ENCODE measurements at regions not wholly inside any gene's neighbourhood (a gene's known extent, or its start where the extent isn't known, plus 50 kb on each side); places are given as distances from the start of the nearest gene placed in this dataset.
A peak's percentile ranks its signal among the peaks of the same experiment; 100 is the strongest.
"Not testable (repeated sequence)": the region's sequence is repeated elsewhere in the genome, so short reads cannot be mapped to it uniquely, and the experiment has no call there.

GRCh38 chr2:87458938-87459337 lies 288.9 kb upstream of the PLGLB2 start:
- DNase-seq (ENCODE audit: low spot score); in situ Hi-C loops (cut with MboI; ENCODE audit: low pct_unique_long_range_greater_than_20kb, low sequenced_read_pairs, unreplicated experiment): not testable (repeated sequence)

GRCh38 chr2:87460104-87460503 lies 287.8 kb upstream of the PLGLB2 start:
- DNase-seq (ENCODE audit: low spot score); in situ Hi-C loops (cut with MboI; ENCODE audit: low pct_unique_long_range_greater_than_20kb, low sequenced_read_pairs, unreplicated experiment): not testable (repeated sequence)

GRCh38 chr2:87460662-87461061 lies 287.2 kb upstream of the PLGLB2 start:
- in situ Hi-C loops (cut with MboI; ENCODE audit: low pct_unique_long_range_greater_than_20kb, low sequenced_read_pairs, unreplicated experiment); DNase-seq (ENCODE audit: low spot score): not testable (repeated sequence)

- DNase-seq (ENCODE audit: low spot score); in situ Hi-C loops (cut with MboI; ENCODE audit: low pct_unique_long_range_greater_than_20kb, low sequenced_read_pairs, unreplicated experiment): not testable (repeated sequence)
These were observed 286.2 kb upstream of the PLGLB2 start for GRCh38 chr2:87461671-87462070.

GRCh38 chr2:87464219-87464618 lies 283.7 kb upstream of the PLGLB2 start:
- in situ Hi-C loops (cut with MboI; ENCODE audit: low pct_unique_long_range_greater_than_20kb, low sequenced_read_pairs, unreplicated experiment); DNase-seq (ENCODE audit: low spot score): not testable (repeated sequence)

GRCh38 chr2:87465730-87466129 lies 282.2 kb upstream of the PLGLB2 start:
- in situ Hi-C loops (cut with MboI; ENCODE audit: low pct_unique_long_range_greater_than_20kb, low sequenced_read_pairs, unreplicated experiment); DNase-seq (ENCODE audit: low spot score): not testable (repeated sequence)

GRCh38 chr2:87466591-87467120 lies 281.2 kb upstream of the PLGLB2 start:
- peak; percentile 27 for TF ChIP-seq CTCF (IDR thresholded peaks at IDR 0.05; ENCODE audit: extremely low read depth, insufficient read depth, missing control alignments)
- in situ Hi-C loops (cut with MboI; ENCODE audit: low pct_unique_long_range_greater_than_20kb, low sequenced_read_pairs, unreplicated experiment); DNase-seq (ENCODE audit: low spot score): not testable (repeated sequence)

- in situ Hi-C loops (cut with MboI; ENCODE audit: low pct_unique_long_range_greater_than_20kb, low sequenced_read_pairs, unreplicated experiment); DNase-seq (ENCODE audit: low spot score): not testable (repeated sequence)
These were observed 279.4 kb upstream of the PLGLB2 start for GRCh38 chr2:87468429-87468981.

- DNase-seq (ENCODE audit: low spot score); in situ Hi-C loops (cut with MboI; ENCODE audit: low pct_unique_long_range_greater_than_20kb, low sequenced_read_pairs, unreplicated experiment): not testable (repeated sequence)
- TF ChIP-seq CTCF (IDR thresholded peaks at IDR 0.05; ENCODE audit: extremely low read depth, insufficient read depth, missing control alignments) = peak; percentile 19
These were observed 278.4 kb upstream of the PLGLB2 start for GRCh38 chr2:87469180-87470151.

GRCh38 chr2:87470381-87471380 lies 277.2 kb upstream of the PLGLB2 start:
- peak; percentile 5 for DNase-seq (ENCODE audit: low spot score)
- in situ Hi-C loops (cut with MboI; ENCODE audit: low pct_unique_long_range_greater_than_20kb, low sequenced_read_pairs, unreplicated experiment) = not testable (repeated sequence)

GRCh38 chr2:87471478-87471877 lies 276.4 kb upstream of the PLGLB2 start:
- in situ Hi-C loops (cut with MboI; ENCODE audit: low pct_unique_long_range_greater_than_20kb, low sequenced_read_pairs, unreplicated experiment); DNase-seq (ENCODE audit: low spot score): not testable (repeated sequence)

- in situ Hi-C loops (cut with MboI; ENCODE audit: low pct_unique_long_range_greater_than_20kb, low sequenced_read_pairs, unreplicated experiment); DNase-seq (ENCODE audit: low spot score): not testable (repeated sequence)
These were observed 271.5 kb upstream of the PLGLB2 start for GRCh38 chr2:87476223-87476872.

- in situ Hi-C loops (cut with MboI; ENCODE audit: low pct_unique_long_range_greater_than_20kb, low sequenced_read_pairs, unreplicated experiment); DNase-seq (ENCODE audit: low spot score): not testable (repeated sequence)
These were observed 271.0 kb upstream of the PLGLB2 start for GRCh38 chr2:87476936-87477335.

Data from GM13977 (cell line).